GM13976 (cell line): ENCODE measurements at regions not wholly inside any gene's neighbourhood (a gene's known extent, or its start where the extent isn't known, plus 50 kb on each side); places are given as distances from the start of the nearest gene placed in this dataset.

Experiments
- DNase-seq: peaks from one replicate; pipeline ENCODE4 v3.0.0; 2012; ENCODE audit warnings: low spot score
- CTCF ChIP-seq: IDR thresholded peaks from 2 replicates; pipeline ENCODE4 v1.5.1; 2012; ENCODE audit warnings: borderline replicate concordance, mild to moderate bottlenecking; ENCODE audit not compliant: insufficient read depth; ENCODE audit errors: extremely low read depth, missing control alignments, control extremely low read depth
- in situ Hi-C: fragments of 300-500 bp; cut with MboI; formaldehyde crosslinking; loops from one replicate; pipeline ENCODE4 v1.12.0; 2022; ENCODE audit warnings: low sequenced_read_pairs, mixed read lengths, inconsistent platforms; ENCODE audit not compliant: unreplicated experiment

GRCh38 chr13:40318366-40318765, 348.1 kb downstream of the FOXO1 start:
- TF ChIP-seq CTCF, result no peak
- in situ Hi-C loops, result no loop called here
- DNase-seq, result no peak

DNA sequence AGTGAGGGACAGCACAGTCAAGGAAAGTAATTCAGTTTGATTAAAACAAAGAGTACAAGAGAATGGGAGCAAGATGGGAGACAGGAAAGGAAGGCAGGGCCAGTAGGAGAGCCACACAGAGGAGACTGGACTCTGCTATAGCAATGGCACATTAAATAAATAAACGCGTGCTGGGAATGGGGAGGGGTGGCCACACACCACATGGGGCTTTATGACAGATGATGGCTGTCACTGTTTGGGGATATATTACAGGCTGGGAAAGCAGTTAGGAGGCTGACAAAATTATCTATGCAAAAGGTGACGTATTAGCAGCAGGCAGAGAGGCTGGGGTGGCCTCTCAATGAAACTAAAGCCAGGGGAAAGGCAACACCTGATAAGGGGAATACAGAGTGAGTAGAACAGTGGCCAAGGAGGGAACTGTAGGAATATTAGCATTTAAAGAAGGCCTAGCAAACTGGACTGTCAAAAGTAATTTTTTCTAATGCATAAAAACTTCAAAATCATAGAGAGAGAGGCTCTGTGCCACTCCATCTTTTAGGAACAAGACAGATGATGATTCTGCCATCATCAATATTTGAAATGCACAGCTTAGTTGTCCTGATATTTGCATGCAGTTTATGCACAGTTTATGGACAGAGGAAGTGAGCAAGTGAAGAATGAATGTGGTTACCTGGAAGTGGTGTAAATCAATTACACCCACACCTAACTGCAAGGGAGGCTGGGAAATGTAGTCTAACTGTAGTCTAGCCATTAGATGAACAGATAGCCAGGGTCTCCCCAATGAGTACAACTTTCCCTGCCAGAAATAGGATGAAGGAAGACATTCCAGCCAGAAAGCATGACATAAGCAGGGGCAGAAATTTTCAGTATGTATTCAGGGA, 346.5 kb downstream of the FOXO1 start:
- no peak for DNase-seq
- in situ Hi-C loops, result no loop called here
- TF ChIP-seq CTCF, result no peak

GRCh38 chr13:40328091-40328490, 338.4 kb downstream of the FOXO1 start:
- in situ Hi-C loops, result no loop called here
- DNase-seq, result no peak
- no peak for TF ChIP-seq CTCF

DNA sequence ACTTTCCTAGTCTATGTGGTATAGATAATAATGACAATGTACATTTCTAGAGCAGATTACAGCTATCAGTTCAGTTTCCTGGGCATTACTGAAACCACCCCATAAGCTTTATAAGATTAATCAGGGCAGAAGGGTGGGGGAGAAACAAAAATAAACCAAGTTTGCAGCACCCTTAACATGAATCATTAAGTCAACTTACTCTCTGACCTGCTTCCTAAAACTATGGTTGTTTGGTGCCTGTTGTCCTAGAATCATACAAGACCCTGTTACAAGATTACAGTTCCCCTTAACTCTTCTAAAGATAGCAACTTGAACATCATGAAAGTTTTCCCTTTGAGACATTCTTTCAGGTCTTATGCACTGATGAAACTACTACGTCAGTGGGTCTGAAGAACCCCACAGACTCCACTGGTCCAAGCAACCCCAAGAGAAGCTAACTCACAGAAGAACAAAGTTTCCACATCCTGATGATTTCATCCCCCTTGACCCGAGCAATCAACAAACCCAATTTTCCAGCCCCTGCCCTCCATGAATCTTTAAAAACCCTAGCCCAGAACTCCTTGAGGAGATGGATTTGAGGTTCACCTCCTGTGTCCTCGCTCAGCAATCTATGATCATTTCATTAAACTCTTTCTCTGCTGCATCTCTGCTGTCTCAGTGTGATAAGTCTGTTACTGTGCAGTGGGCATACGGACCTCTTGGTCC, 336.5 kb downstream of the FOXO1 start:
- TF ChIP-seq CTCF, result no peak
- in situ Hi-C loops, result no loop called here
- DNase-seq, result no peak

- TF ChIP-seq CTCF, result no peak
- no peak for DNase-seq
- in situ Hi-C loops, result no loop called here
Measured at GRCh38 chr13:40330950-40331349, 335.5 kb downstream of the FOXO1 start.

GRCh38 chr13:40331802-40332201, 334.6 kb downstream of the FOXO1 start:
- in situ Hi-C loops, result no loop called here
- DNase-seq, result no peak
- TF ChIP-seq CTCF, result no peak

- in situ Hi-C loops, result no loop called here
- TF ChIP-seq CTCF, result no peak
- no peak for DNase-seq
Measured at GRCh38 chr13:40333226-40333625, 333.2 kb downstream of the FOXO1 start.
